ENCODE measurements at regions not wholly inside any gene's neighbourhood (a gene's known extent, or its start where the extent isn't known, plus 50 kb on each side); places are given as distances from the start of the nearest gene placed in this dataset.

- Histone ChIP-seq H3K27me3 (ENCODE audit: control insufficient read depth, insufficient read depth, low read length, poor library complexity, severe bottlenecking) (no peaks in the 10 kb centered on the region), H3K9me3 (ENCODE audit: control insufficient read depth, low read length) (no peaks in the 10 kb centered on the region), H3K27ac (ENCODE audit: low read depth, low read length) (no peak overlapping the region), H3K4me3 (ENCODE audit: low read length) (no peak overlapping the region), H3K9ac (ENCODE audit: extremely low read depth, low read length, poor library complexity, severe bottlenecking) (no peak overlapping the region), H3K4me1 (ENCODE audit: control insufficient read depth, insufficient read depth, low read length) (no peaks in the 10 kb centered on the region), H3K36me3 (ENCODE audit: control insufficient read depth, insufficient read depth, low read length) (no peaks in the 10 kb centered on the region)
- Mint-ChIP-seq H3K36me3 (ENCODE audit: low read depth) (no peaks in the 10 kb centered on the region), H3K9me3 (no peaks in the 10 kb centered on the region), H3K4me3 (no peak overlapping the region), H3K4me1 (peaks cover 6% of the 10 kb centered on the region), H3K27me3 (ENCODE audit: insufficient read depth) (peaks cover 4% of the 10 kb centered on the region), H3K27ac (no peak overlapping the region)
- TF ChIP-seq CTCF (conservative IDR thresholded peaks at IDR 0.05), result no peak
- no peak for DNase-seq
- 80 to 85% methylated on average over 12 of the region's 12 CpGs for WGBS, 2 experiments (ENCODE audit: insufficient coverage in 1 of 2, insufficient read length in 1 of 2)
Measured at GRCh38 chr2:8623576-8623957, 58.3 kb upstream of the ID2 start.

- WGBS, 2 experiments (ENCODE audit: insufficient coverage in 1 of 2, insufficient read length in 1 of 2), result 86 to 88% methylated on average over 10 to 11 of the region's 11 CpGs
- no peak overlapping the region for H3K4me3 ChIP-seq (ENCODE audit: low read length)
- H3K27me3 ChIP-seq (ENCODE audit: control insufficient read depth, insufficient read depth, low read length, poor library complexity, severe bottlenecking), result no peaks in the 10 kb centered on the region
- no peak overlapping the region for H3K27ac ChIP-seq (ENCODE audit: low read depth, low read length)
- no peak for TF ChIP-seq CTCF (conservative IDR thresholded peaks at IDR 0.05)
- Mint-ChIP-seq H3K27ac (peak overlapping the region; percentile 30), H3K27me3 (ENCODE audit: insufficient read depth) (peaks cover 4% of the 10 kb centered on the region), H3K9me3 (no peaks in the 10 kb centered on the region), H3K4me3 (no peak overlapping the region), H3K4me1 (peaks cover 11% of the 10 kb centered on the region), H3K36me3 (ENCODE audit: low read depth) (no peaks in the 10 kb centered on the region)
- H3K36me3 ChIP-seq (ENCODE audit: control insufficient read depth, insufficient read depth, low read length), result no peaks in the 10 kb centered on the region
- no peak for DNase-seq
- no peaks in the 10 kb centered on the region for H3K9me3 ChIP-seq (ENCODE audit: control insufficient read depth, low read length)
- H3K4me1 ChIP-seq (ENCODE audit: control insufficient read depth, insufficient read depth, low read length), result no peaks in the 10 kb centered on the region
- H3K9ac ChIP-seq (ENCODE audit: extremely low read depth, low read length, poor library complexity, severe bottlenecking), result no peak overlapping the region
Measured at GRCh38 chr2:8623958-8624591, 57.8 kb upstream of the ID2 start.

GRCh38 chr2:8624855-8625398, 56.9 kb upstream of the ID2 start:
- no peaks in the 10 kb centered on the region for H3K9me3 Mint-ChIP-seq
- peaks cover 20% of the 10 kb centered on the region for H3K4me1 Mint-ChIP-seq
- WGBS, 2 experiments (ENCODE audit: insufficient coverage in 1 of 2, insufficient read length in 1 of 2), result 89 to 96% methylated on average over 4 to 14 of the region's 14 CpGs
- TF ChIP-seq CTCF (conservative IDR thresholded peaks at IDR 0.05), result no peak
- Histone ChIP-seq H3K36me3 (ENCODE audit: control insufficient read depth, insufficient read depth, low read length) (no peaks in the 10 kb centered on the region), H3K27me3 (ENCODE audit: control insufficient read depth, insufficient read depth, low read length, poor library complexity, severe bottlenecking) (no peaks in the 10 kb centered on the region), H3K4me3 (ENCODE audit: low read length) (no peak overlapping the region), H3K4me1 (ENCODE audit: control insufficient read depth, insufficient read depth, low read length) (no peaks in the 10 kb centered on the region), H3K9me3 (ENCODE audit: control insufficient read depth, low read length) (no peaks in the 10 kb centered on the region), H3K27ac (ENCODE audit: low read depth, low read length) (no peak overlapping the region), H3K9ac (ENCODE audit: extremely low read depth, low read length, poor library complexity, severe bottlenecking) (no peak overlapping the region)
- H3K4me3 Mint-ChIP-seq, result no peak overlapping the region
- DNase-seq, result no peak
- H3K27ac Mint-ChIP-seq, result no peak overlapping the region
- no peaks in the 10 kb centered on the region for H3K36me3 Mint-ChIP-seq (ENCODE audit: low read depth)
- peaks cover 4% of the 10 kb centered on the region for H3K27me3 Mint-ChIP-seq (ENCODE audit: insufficient read depth)

All from endodermal cell (in vitro differentiated cells).